ENCODE measurements at regions not wholly inside any gene's neighbourhood (a gene's known extent, or its start where the extent isn't known, plus 50 kb on each side); places are given as distances from the start of the nearest gene placed in this dataset.

DNA sequence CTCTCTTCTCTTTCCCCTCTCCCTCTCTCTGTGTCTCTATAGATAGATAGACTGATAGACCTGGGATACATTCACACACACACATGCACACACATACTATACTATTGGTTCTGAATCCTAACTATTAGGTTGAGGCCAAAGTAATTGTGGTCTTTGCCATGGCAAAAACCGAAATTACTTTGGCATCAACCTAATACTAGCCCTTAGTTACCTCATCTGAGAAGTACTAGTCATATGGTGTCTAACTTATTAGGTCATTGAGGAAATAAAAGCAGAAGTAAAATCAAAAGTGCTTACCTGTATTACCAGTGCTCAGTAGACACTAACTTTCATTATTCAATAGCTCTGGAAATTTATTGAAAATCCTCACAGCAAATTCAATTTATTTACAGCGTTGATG lies 451.5 kb downstream of the EPHA4 start:
- CTCF ChIA-PET, result no interaction called here
- no peak for TF ChIP-seq CTCF (IDR thresholded peaks at IDR 0.05)
- Mint-ChIP-seq H3K4me3 (no peak overlapping the region), H3K4me1 (no peaks in the 10 kb centered on the region), H3K36me3 (ENCODE audit: low read depth) (no peaks in the 10 kb centered on the region), H3K9me3 (no peaks in the 10 kb centered on the region), H3K27me3 (peaks cover 13% of the 10 kb centered on the region), H3K27ac (no peak overlapping the region)
- no peak for DNase-seq
- no peak for ATAC-seq (ENCODE audit: low read depth)
- intact Hi-C loops (cut with micrococcal nuclease), result no loop called here
- POLR2A ChIA-PET, result no interaction called here

DNA sequence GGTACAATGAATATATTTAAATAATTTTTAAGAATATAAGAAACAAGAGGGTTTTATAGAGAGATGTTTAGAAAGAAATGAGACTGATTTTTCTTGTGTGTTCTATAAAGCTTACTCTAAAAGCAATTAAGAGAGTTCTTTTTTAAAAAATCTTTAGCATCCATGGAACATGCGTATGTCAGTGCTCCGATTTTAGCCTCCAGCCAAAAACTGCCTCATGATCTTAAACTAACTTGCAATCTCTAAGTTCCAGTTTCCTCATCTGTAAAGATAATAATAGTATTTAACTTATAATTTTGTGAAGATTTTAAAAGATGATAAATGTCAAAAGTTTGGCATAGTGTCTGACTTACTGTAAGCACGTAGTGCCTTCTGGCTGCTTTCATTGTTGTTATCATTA lies 448.7 kb downstream of the EPHA4 start:
- no peak overlapping the region for H3K4me3 Mint-ChIP-seq
- H3K36me3 Mint-ChIP-seq (ENCODE audit: low read depth), result peaks cover 2% of the 10 kb centered on the region
- TF ChIP-seq CTCF (IDR thresholded peaks at IDR 0.05), result no peak
- intact Hi-C loops (cut with micrococcal nuclease), result no loop called here
- no peaks in the 10 kb centered on the region for H3K4me1 Mint-ChIP-seq
- H3K9me3 Mint-ChIP-seq, result peaks cover 4% of the 10 kb centered on the region
- DNase-seq, result no peak
- no peak overlapping the region for H3K27ac Mint-ChIP-seq
- ATAC-seq (ENCODE audit: low read depth), result no peak
- peaks cover 10% of the 10 kb centered on the region for H3K27me3 Mint-ChIP-seq
- ChIA-PET CTCF (no interaction called here), POLR2A (no interaction called here)

GRCh38 chr2:221124532-221125240 lies 447.4 kb downstream of the EPHA4 start:
- DNase-seq (no peak), ATAC-seq (ENCODE audit: low read depth) (no peak)
- Mint-ChIP-seq H3K36me3 (ENCODE audit: low read depth) (peaks cover 2% of the 10 kb centered on the region), H3K27ac (no peak overlapping the region), H3K27me3 (peaks cover 8% of the 10 kb centered on the region), H3K4me3 (no peak overlapping the region), H3K9me3 (peaks cover 8% of the 10 kb centered on the region), H3K4me1 (no peaks in the 10 kb centered on the region)
- ChIA-PET CTCF (no interaction called here), POLR2A (no interaction called here)
- intact Hi-C loops (cut with micrococcal nuclease), result no loop called here
- TF ChIP-seq CTCF (IDR thresholded peaks at IDR 0.05), result no peak

- intact Hi-C loops (cut with micrococcal nuclease), result no loop called here
- DNase-seq (no peak), ATAC-seq (ENCODE audit: low read depth) (no peak)
- Mint-ChIP-seq H3K36me3 (ENCODE audit: low read depth) (peaks cover 2% of the 10 kb centered on the region), H3K4me1 (no peaks in the 10 kb centered on the region), H3K9me3 (peaks cover 8% of the 10 kb centered on the region), H3K4me3 (no peak overlapping the region), H3K27ac (no peak overlapping the region), H3K27me3 (peaks cover 6% of the 10 kb centered on the region)
- CTCF ChIA-PET, result no interaction called here
- no peak for TF ChIP-seq CTCF (IDR thresholded peaks at IDR 0.05)
- POLR2A ChIA-PET, result no interaction called here
Measured at GRCh38 chr2:221125691-221126090, 446.4 kb downstream of the EPHA4 start.

GRCh38 chr2:221129657-221130056 lies 442.4 kb downstream of the EPHA4 start:
- TF ChIP-seq CTCF (IDR thresholded peaks at IDR 0.05), result no peak
- DNase-seq (no peak), ATAC-seq (ENCODE audit: low read depth) (no peak)
- intact Hi-C loops (cut with micrococcal nuclease), result no loop called here
- POLR2A ChIA-PET, result no interaction called here
- no peaks in the 10 kb centered on the region for H3K27me3 Mint-ChIP-seq
- H3K9me3 Mint-ChIP-seq, result peaks cover 8% of the 10 kb centered on the region
- CTCF ChIA-PET, result no interaction called here
- H3K4me1 Mint-ChIP-seq, result no peaks in the 10 kb centered on the region
- H3K27ac Mint-ChIP-seq, result no peak overlapping the region
- H3K36me3 Mint-ChIP-seq (ENCODE audit: low read depth), result peaks cover 2% of the 10 kb centered on the region
- no peak overlapping the region for H3K4me3 Mint-ChIP-seq
